CD4-positive, alpha-beta T cell (primary cell): ENCODE measurements at regions not wholly inside any gene's neighbourhood (a gene's known extent, or its start where the extent isn't known, plus 50 kb on each side); places are given as distances from the start of the nearest gene placed in this dataset.

Experiments used
- ATAC-seq: fragments of 200-7000 bp; cut with Tn5 transposase; one replicate; pipeline ENCODE4 v1.10.0; 2022; ENCODE audit warnings: mild to moderate bottlenecking; ENCODE audit not compliant: poor library complexity
- CTCF ChIA-PET: fragments of 350-600 bp; sonication (Branson Sonifier 250); formaldehyde crosslinking; loops from one replicate; lab custom pipeline; 2021; ENCODE audit warnings: antibody characterized with exemption, inconsistent platforms; lab: Charles Lee
- POLR2A ChIA-PET: fragments of 350-600 bp; sonication (Branson Sonifier 250); formaldehyde crosslinking; loops from one replicate; lab custom pipeline; 2021; ENCODE audit warnings: antibody characterized with exemption, inconsistent platforms; lab: Charles Lee
- DNase-seq, 14 experiments: peaks; one replicate each; pipeline ENCODE4 v3.0.0-alpha.2; 2013 to 2020; ENCODE audit warnings: mixed read lengths in 2 of 14
- H3K27ac ChIP-seq, 2 donors: one replicate each; pipeline versions ENCODE4 v1.5.1 to v1.7.0; 2013; ENCODE audit warnings: low read length in 2 of 2, low read depth in 1 of 2, mild to moderate bottlenecking in 1 of 2
- H3K27me3 ChIP-seq, 2 experiments: 1 replicate in 1 of 2; 2 replicates in 1 of 2; pipeline versions ENCODE4 v1.6.1 to v1.7.0; 2013; ENCODE audit warnings: low read length in 2 of 2, control low read depth in 1 of 2, mild to moderate bottlenecking in 1 of 2, moderate library complexity in 1 of 2; ENCODE audit not compliant: insufficient read depth in 2 of 2, control insufficient read depth in 1 of 2
- H3K36me3 ChIP-seq: one replicate; pipeline ENCODE4 v1.6.1; 2013; ENCODE audit warnings: low read length, control low read depth; ENCODE audit not compliant: insufficient read depth
- H3K4me1 ChIP-seq: one replicate; pipeline ENCODE4 v1.6.1; 2013; ENCODE audit warnings: low read length, control low read depth; ENCODE audit not compliant: insufficient read depth
- H3K4me3 ChIP-seq: one replicate; pipeline ENCODE4 v1.5.1; 2013; ENCODE audit warnings: mild to moderate bottlenecking, low read length, moderate library complexity
- H3K9me3 ChIP-seq, 2 experiments: 1 replicate in 1 of 2; 2 replicates in 1 of 2; pipeline versions ENCODE4 v1.6.1 to v1.7.0; 2013; ENCODE audit warnings: low read length in 2 of 2, mild to moderate bottlenecking in 2 of 2, control low read depth in 1 of 2, moderate library complexity in 1 of 2; ENCODE audit not compliant: control insufficient read depth in 1 of 2, insufficient read depth in 1 of 2
- H3K27ac Mint-ChIP-seq: one replicate; pipeline ENCODE4 v1.8.0; 2020; ENCODE audit warnings: mixed read lengths
- H3K27me3 Mint-ChIP-seq: one replicate; pipeline ENCODE4 v1.8.0; 2021; ENCODE audit warnings: mixed read lengths
- H3K36me3 Mint-ChIP-seq: one replicate; pipeline ENCODE4 v1.8.0; 2021; ENCODE audit warnings: low read depth, mixed read lengths
- H3K4me1 Mint-ChIP-seq: one replicate; pipeline ENCODE4 v1.8.0; 2021; ENCODE audit warnings: low read depth, mixed read lengths
- H3K4me3 Mint-ChIP-seq: one replicate; pipeline ENCODE4 v1.8.0; 2020; ENCODE audit warnings: mild to moderate bottlenecking, mixed read lengths
- H3K9me3 Mint-ChIP-seq: one replicate; pipeline ENCODE4 v1.8.0; 2020; ENCODE audit warnings: mixed read lengths
- CTCF ChIP-seq: fragments of 200-600 bp; IDR thresholded peaks from one replicate; pipeline ENCODE4 v1.8.0; 2022; ENCODE audit warnings: antibody characterized with exemption, mild to moderate bottlenecking
- intact Hi-C, 2 experiments: fragments of 100-400 bp; cut with DNase I in 1 of 2; cut with micrococcal nuclease in 1 of 2; formaldehyde crosslinking; loops; one replicate each; pipeline versions ENCODE4 v1.15.1 to v1.9.0; 2023 to 2025; cut with DNase I, micrococcal nuclease

DNA sequence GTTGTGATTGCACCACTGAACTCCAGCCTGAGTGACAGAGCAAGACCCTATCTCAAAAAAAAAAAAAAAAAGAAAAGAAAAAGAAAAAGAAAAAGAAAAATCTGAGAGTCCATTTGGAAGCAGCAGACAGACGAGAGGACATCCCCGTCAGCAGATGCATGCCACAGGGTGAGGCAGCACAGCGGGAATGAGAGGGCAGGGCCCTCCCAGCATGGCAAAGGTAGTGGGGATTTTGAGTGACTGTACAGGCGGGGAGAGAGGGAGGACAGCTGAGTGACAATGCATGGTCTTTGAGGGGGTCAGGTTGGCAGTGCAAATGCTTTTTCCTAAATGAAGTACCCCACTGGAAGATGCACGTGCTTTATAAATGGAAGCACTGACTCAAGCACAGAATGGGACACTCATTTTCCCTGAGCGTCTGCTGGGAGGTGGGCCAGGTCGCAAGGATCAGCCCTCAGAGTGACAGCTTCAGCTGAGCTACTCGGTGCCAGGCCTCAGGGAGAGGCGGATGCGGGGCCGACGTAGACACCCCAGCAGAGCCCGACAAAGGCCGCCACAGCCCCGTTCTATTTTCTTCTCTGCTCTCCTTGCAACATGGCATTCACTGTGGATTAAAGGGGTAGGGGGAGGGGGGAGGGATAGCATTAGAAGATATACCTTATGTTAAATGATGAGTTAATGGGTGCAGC is 113.5 kb downstream of the SHANK2 start:
- H3K9me3 ChIP-seq = peaks cover 0 to 9% of the 10 kb centered on the region in 2 experiments
- H3K4me1 ChIP-seq = no peaks in the 10 kb centered on the region
- Mint-ChIP-seq H3K9me3 (peaks cover 2% of the 10 kb centered on the region), H3K27me3 (no peaks in the 10 kb centered on the region), H3K36me3 (no peaks in the 10 kb centered on the region), H3K4me3 (no peak overlapping the region), H3K4me1 (no peaks in the 10 kb centered on the region), H3K27ac (no peak overlapping the region)
- ATAC-seq (no peak), DNase-seq (no peak)
- no peak overlapping the region for H3K4me3 ChIP-seq
- POLR2A ChIA-PET = no interaction called here
- TF ChIP-seq CTCF = no peak
- H3K36me3 ChIP-seq = no peaks in the 10 kb centered on the region
- CTCF ChIA-PET = interaction anchor here (0.6 kb wide), 1 partner anchor 224 kb away, joined by 3 read pairs; no protein-coding TSS in a partner anchor
- H3K27ac ChIP-seq = no peak overlapping the region
- intact Hi-C loops = no loop called here
- H3K27me3 ChIP-seq = no peaks in the 10 kb centered on the region

GRCh38 chr11:71137376-71137775 is 115.0 kb downstream of the SHANK2 start:
- Mint-ChIP-seq H3K36me3 (no peaks in the 10 kb centered on the region), H3K4me3 (no peak overlapping the region), H3K4me1 (no peaks in the 10 kb centered on the region), H3K27me3 (no peaks in the 10 kb centered on the region), H3K9me3 (peaks cover 2% of the 10 kb centered on the region), H3K27ac (no peak overlapping the region)
- Histone ChIP-seq H3K36me3 (no peaks in the 10 kb centered on the region), H3K27ac (no peak overlapping the region), H3K27me3 (no peaks in the 10 kb centered on the region), H3K4me3 (no peak overlapping the region), H3K4me1 (no peaks in the 10 kb centered on the region), H3K9me3 (peaks cover 0 to 9% of the 10 kb centered on the region in 2 experiments)
- intact Hi-C loops = no loop called here
- ChIA-PET CTCF (no interaction called here), POLR2A (no interaction called here)
- TF ChIP-seq CTCF = no peak
- DNase-seq (no peak), ATAC-seq (no peak)

DNA sequence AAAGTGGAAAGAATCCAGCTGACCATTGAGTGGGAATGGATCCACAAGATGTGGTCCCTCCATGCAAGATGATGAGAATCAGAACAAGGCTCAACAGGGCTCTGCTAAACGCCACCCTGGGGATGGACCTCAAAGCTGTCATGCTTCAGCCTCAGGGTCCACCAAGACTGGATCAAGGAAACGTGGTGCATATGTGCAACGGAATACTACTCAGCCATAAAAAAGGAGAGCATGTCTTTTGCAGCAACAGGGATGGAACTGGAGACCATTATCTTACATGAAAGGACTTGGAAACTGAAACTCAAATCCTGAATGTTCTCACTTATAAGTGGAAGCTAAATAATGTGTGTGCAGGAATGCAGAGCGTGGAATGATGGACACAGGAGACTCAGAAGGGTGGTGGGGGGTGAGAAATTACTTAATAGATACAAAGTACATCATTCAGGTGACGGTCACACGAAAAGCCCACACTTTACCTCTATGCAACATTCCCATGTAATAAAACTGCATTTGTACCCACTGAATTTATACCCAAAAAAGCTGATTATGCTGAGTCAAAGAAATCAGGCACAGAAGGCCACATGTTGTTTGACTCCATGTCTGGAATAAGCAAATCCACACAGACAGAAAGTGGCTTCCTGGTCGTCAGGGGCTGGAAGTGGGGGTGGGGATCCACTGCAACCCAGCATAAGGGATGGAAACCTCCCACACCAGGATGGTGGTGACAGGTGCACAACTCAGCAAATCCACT is 116.1 kb downstream of the SHANK2 start:
- no peaks in the 10 kb centered on the region for H3K36me3 ChIP-seq
- no peak for ATAC-seq
- Mint-ChIP-seq H3K4me1 (no peaks in the 10 kb centered on the region), H3K27me3 (peaks cover 7% of the 10 kb centered on the region), H3K36me3 (no peaks in the 10 kb centered on the region), H3K4me3 (no peak overlapping the region), H3K27ac (no peak overlapping the region), H3K9me3 (peaks cover 2% of the 10 kb centered on the region)
- TF ChIP-seq CTCF = no peak
- no peak for DNase-seq
- intact Hi-C loops = no loop called here
- peaks cover 0 to 15% of the 10 kb centered on the region in 2 experiments for H3K9me3 ChIP-seq
- POLR2A ChIA-PET = no interaction called here
- H3K27me3 ChIP-seq = no peaks in the 10 kb centered on the region
- no peak overlapping the region for H3K27ac ChIP-seq
- no peaks in the 10 kb centered on the region for H3K4me1 ChIP-seq
- no peak overlapping the region for H3K4me3 ChIP-seq
- CTCF ChIA-PET = no interaction called here
